ENCODE measurements at regions not wholly inside any gene's neighbourhood (a gene's known extent, or its start where the extent isn't known, plus 50 kb on each side); places are given as distances from the start of the nearest gene placed in this dataset.

- H3K4me3 Mint-ChIP-seq = no peak overlapping the region
- no peaks in the 10 kb centered on the region for H3K4me1 Mint-ChIP-seq
- H3K27me3 Mint-ChIP-seq (ENCODE audit: low read depth) = no peaks in the 10 kb centered on the region
- H3K9me3 Mint-ChIP-seq = peaks cover 1% of the 10 kb centered on the region
- DNase-seq (ENCODE audit: low spot score in 2 of 2, unreplicated experiment in 2 of 2) = no peak
- H3K27ac Mint-ChIP-seq = no peak overlapping the region
- H3K36me3 Mint-ChIP-seq = no peaks in the 10 kb centered on the region
- TF ChIP-seq CTCF (IDR thresholded peaks at IDR 0.05; ENCODE audit: unreplicated experiment) = no peak
These were observed 72.2 kb downstream of the PRDM9 start for GRCh38 chr5:23579566-23579965.

- no peak overlapping the region for H3K27ac Mint-ChIP-seq
These were observed 75.7 kb downstream of the PRDM9 start for GRCh38 chr5:23583081-23583480.

GRCh38 chr5:23588841-23589326 is 81.5 kb downstream of the PRDM9 start:
- no peak overlapping the region for H3K4me3 Mint-ChIP-seq
- no peaks in the 10 kb centered on the region for H3K36me3 Mint-ChIP-seq
- no peaks in the 10 kb centered on the region for H3K9me3 Mint-ChIP-seq
- H3K27ac Mint-ChIP-seq = no peak overlapping the region
- H3K4me1 Mint-ChIP-seq = no peaks in the 10 kb centered on the region
- no peaks in the 10 kb centered on the region for H3K27me3 Mint-ChIP-seq (ENCODE audit: low read depth)
- no peak for DNase-seq (ENCODE audit: low spot score in 2 of 2, unreplicated experiment in 2 of 2)
- TF ChIP-seq CTCF (IDR thresholded peaks at IDR 0.05; ENCODE audit: unreplicated experiment) = no peak

More at GRCh38 chr5:23583081-23583480, 75.7 kb downstream of the PRDM9 start:
- H3K27me3 Mint-ChIP-seq (ENCODE audit: low read depth) = no peaks in the 10 kb centered on the region
- H3K36me3 Mint-ChIP-seq = no peaks in the 10 kb centered on the region
- no peaks in the 10 kb centered on the region for H3K4me1 Mint-ChIP-seq
- H3K4me3 Mint-ChIP-seq = no peak overlapping the region
- DNase-seq (ENCODE audit: low spot score in 2 of 2, unreplicated experiment in 2 of 2) = no peak
- TF ChIP-seq CTCF (IDR thresholded peaks at IDR 0.05; ENCODE audit: unreplicated experiment) = no peak
- H3K9me3 Mint-ChIP-seq = no peaks in the 10 kb centered on the region

GRCh38 chr5:23591250-23591649 is 83.8 kb downstream of the PRDM9 start:
- Mint-ChIP-seq H3K27me3 (ENCODE audit: low read depth) (no peaks in the 10 kb centered on the region), H3K4me1 (no peaks in the 10 kb centered on the region), H3K9me3 (no peaks in the 10 kb centered on the region), H3K36me3 (no peaks in the 10 kb centered on the region), H3K4me3 (no peak overlapping the region), H3K27ac (no peak overlapping the region)
- TF ChIP-seq CTCF (IDR thresholded peaks at IDR 0.05; ENCODE audit: unreplicated experiment) = no peak
- no peak for DNase-seq (ENCODE audit: low spot score in 2 of 2, unreplicated experiment in 2 of 2)

- Mint-ChIP-seq H3K9me3 (peaks cover 4% of the 10 kb centered on the region), H3K4me3 (no peak overlapping the region), H3K36me3 (no peaks in the 10 kb centered on the region), H3K4me1 (no peaks in the 10 kb centered on the region), H3K27ac (no peak overlapping the region), H3K27me3 (ENCODE audit: low read depth) (peaks cover 3% of the 10 kb centered on the region)
- TF ChIP-seq CTCF (IDR thresholded peaks at IDR 0.05; ENCODE audit: unreplicated experiment) = no peak
- DNase-seq (ENCODE audit: low spot score in 2 of 2, unreplicated experiment in 2 of 2) = no peak
These were observed 99.5 kb downstream of the PRDM9 start for GRCh38 chr5:23606927-23607326.

- H3K27me3 Mint-ChIP-seq (ENCODE audit: low read depth) = no peaks in the 10 kb centered on the region
- H3K4me1 Mint-ChIP-seq = no peaks in the 10 kb centered on the region
- TF ChIP-seq CTCF (IDR thresholded peaks at IDR 0.05; ENCODE audit: unreplicated experiment) = no peak
- H3K9me3 Mint-ChIP-seq = peaks cover 27% of the 10 kb centered on the region
- H3K27ac Mint-ChIP-seq = no peak overlapping the region
- DNase-seq (ENCODE audit: low spot score in 2 of 2, unreplicated experiment in 2 of 2) = no peak
- no peaks in the 10 kb centered on the region for H3K36me3 Mint-ChIP-seq
- H3K4me3 Mint-ChIP-seq = no peak overlapping the region
These were observed 105.3 kb downstream of the PRDM9 start for GRCh38 chr5:23612701-23613100.

All from mesothelial cell of epicardium (in vitro differentiated cells).